HG03558 (cell line): ENCODE measurements at regions not wholly inside any gene's neighbourhood (a gene's known extent, or its start where the extent isn't known, plus 50 kb on each side); places are given as distances from the start of the nearest gene placed in this dataset.

Experiments
- ATAC-seq: cut with Tn5 transposase; IDR thresholded peaks from one replicate; pipeline ENCODE4 v1.9.1; 2021; ENCODE audit warnings: moderate number of reproducible peaks; ENCODE audit not compliant: unreplicated experiment; ENCODE audit errors: extremely low read depth

DNA sequence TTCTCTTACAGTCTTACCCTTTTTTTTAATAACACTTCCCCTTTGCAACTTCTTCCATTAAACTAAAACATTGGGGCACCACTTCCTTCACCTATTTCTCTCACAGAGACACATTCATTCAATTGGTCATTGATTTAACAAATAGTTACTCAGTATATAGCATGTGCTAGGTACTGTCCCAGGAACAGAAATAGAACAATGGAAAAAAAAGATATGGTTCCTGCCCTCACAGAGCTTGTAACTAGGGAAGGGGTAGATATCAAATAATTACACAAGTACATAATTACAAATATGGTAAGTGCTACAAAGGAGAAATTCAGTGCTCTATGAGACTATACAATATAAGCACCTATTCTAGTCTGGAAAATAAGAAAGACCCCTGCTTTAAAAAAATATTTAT is 165.5 kb upstream of the RBBP8 start:
- no peak for ATAC-seq

GRCh38 chr18:22773944-22774343 is 159.2 kb upstream of the RBBP8 start:
- no peak for ATAC-seq

GRCh38 chr18:22778996-22779395 is 154.1 kb upstream of the RBBP8 start:
- ATAC-seq = no peak

GRCh38 chr18:22783245-22783644 is 149.9 kb upstream of the RBBP8 start:
- no peak for ATAC-seq

DNA sequence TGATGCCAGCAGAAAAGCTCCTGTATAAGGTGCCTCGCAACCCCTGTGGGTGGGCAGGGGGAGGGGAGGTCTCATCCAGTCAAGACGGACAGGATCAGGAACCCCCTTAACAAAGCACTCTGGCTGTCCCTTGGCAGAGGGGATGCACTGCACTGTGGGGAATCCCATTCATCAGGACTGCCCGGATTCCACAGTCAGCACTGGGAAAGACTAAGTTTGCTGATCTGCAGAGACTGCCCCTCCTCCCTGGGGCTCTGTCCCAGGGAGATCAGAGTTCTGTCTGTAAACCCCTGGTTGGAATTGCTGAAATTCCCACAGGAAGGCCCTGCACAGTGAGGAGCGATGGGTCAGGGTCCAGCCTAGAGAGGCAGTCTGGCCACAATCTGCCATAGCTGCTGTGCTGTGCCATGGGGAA is 149.5 kb upstream of the RBBP8 start:
- ATAC-seq = no peak

GRCh38 chr18:22789052-22789451 is 144.1 kb upstream of the RBBP8 start:
- ATAC-seq = no peak

- no peak for ATAC-seq
Observed at GRCh38 chr18:22789600-22789999, 143.5 kb upstream of the RBBP8 start.

DNA sequence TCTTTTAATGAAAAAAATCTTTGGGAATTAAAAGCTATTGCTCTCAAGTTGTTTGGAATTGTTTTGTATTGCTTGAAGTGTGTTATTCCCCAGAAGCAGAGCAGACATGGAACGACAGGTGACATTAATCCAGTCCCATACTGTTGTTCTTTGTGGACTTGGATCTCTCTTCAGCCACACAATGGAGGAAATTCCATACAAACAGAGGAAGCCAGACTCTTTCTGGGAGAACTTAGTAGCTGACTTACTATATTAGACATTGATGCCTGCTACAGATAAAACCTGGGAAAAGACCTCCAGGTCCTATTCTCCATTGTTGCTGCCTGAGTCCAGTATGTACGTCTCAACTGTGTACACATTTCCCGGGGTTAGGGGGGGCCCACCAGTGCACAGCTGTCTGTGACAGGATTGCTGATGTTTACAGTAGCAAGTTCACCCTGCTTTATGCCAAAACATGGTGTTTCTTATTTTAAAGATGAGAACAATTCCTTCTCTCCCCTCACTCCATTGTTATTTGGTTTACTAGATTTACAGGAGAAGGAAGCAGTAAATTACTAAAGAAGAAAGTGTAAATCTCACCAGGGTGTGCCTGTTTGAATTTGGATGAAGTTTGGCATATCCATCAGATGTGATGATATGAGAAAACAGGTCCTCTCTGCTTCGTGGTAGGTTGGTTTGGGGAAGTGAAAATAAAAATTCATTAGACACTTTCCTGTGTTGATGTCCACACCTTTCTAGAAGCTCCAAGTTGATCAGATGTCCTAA is 142.4 kb upstream of the RBBP8 start:
- ATAC-seq = no peak

GRCh38 chr18:22791310-22791610 is 141.9 kb upstream of the RBBP8 start:
- no peak for ATAC-seq

DNA sequence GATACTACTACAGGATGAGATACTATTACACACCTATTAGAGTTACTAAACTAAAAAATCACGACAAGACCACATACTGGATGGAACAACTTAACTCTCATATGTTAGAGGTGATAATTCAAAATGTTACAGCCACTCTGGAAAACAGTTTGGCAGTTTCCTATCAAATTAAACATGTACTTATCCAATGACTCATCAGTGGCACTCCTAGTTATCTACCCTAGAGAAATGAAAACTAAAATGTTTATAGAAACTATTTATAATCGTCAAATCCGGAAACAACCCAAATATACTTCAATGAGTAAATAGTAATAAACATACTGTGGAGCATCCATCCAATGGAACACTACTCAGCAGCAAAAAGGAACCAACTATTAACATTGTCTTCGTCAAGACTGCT is 137.0 kb upstream of the RBBP8 start:
- ATAC-seq = no peak

GRCh38 chr18:22800551-22800951 is 132.6 kb upstream of the RBBP8 start:
- no peak for ATAC-seq

DNA sequence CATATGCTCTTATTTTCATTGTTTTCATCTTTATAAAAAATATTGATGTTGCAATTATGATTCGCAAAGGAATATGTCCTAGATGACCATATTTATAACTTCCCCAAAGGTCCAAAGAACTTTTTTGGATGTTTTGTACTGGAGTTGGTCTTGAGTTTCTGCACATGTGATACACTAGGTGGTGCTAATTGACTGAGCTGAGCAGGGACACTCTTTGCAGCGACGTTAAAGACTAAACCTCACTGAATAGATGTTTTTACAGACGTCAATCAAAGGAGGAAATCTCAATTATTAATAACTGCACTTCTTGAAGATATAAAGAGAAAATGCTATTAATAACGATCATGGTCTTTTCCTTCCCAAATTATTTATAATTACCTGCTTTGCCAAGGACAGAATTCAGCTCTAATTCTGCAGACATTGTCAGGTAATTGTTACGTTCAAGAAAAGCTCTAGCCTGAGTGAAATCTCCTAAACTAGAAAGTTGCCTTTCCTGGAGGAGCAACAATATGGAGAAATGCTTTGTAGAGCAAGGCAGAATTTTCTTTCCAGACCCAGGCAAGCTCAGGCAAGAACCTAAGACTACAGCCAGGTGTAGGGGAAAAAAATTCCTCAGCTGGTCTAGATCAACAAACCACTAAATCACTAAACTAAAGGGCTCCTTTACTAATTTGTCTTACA is 119.3 kb upstream of the RBBP8 start:
- ATAC-seq = no peak

DNA sequence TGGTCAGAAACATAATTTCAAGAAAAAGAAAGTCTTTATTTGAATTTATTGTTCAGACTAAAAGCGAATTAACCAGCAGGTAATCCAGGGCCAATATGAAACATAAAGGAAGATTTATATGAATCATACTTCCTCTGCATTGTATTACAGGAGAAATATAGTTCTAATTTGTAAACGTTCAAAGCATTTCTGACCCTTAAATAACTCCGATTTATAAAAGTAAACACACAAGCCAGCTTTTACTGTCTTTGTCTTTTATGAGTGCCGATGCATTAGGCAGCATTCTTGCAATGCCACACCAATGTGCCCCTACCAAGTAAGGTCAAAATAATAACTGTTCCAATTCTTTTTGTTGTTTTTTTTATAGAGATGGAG is 118.8 kb upstream of the RBBP8 start:
- no peak for ATAC-seq

DNA sequence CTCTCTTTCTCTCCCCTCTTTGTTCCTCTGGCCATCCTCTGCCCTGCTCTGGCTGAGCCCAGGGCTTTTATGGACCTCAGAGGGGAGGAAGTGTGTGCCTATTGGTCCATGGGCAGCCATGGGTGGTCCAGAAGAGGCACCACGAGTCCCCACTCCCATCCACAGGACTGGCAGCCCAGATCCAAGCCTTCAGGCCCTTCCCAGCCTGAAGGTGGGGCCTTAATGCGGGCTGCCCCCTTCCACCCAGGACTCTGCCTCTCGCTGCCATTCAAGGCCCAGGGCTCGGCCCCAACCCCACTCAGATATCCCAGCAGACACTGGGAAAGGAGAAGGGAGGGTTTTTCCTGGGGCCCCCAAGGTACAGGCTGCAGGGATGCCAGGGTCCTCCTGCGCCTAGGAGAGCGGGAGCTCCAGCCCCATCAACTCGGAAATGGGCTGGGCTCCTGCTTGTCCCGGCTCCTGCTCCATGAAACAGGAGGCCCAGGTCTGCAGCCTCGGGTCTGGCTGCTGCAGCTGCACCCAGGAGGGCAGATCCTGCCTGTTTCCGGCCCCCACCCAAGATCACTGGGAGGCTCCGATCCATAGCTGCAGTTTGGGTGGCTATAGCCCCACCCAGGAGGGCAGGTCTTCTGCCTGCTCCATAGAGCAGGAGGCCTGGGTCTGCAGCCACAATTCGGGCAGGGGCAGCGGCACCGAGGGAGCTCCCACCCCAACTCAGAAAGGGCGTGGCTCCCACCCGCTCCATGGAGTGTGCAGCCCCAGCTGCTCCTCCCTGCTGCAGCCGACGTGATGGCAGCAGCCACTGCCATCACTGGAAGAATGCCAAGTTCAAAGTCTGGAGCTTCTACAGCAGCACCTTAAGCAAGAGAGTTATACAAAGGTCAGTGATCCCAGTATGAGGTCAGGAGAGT is 116.6 kb upstream of the RBBP8 start:
- no peak for ATAC-seq

GRCh38 chr18:22817844-22818243 is 115.3 kb upstream of the RBBP8 start:
- ATAC-seq = no peak

DNA sequence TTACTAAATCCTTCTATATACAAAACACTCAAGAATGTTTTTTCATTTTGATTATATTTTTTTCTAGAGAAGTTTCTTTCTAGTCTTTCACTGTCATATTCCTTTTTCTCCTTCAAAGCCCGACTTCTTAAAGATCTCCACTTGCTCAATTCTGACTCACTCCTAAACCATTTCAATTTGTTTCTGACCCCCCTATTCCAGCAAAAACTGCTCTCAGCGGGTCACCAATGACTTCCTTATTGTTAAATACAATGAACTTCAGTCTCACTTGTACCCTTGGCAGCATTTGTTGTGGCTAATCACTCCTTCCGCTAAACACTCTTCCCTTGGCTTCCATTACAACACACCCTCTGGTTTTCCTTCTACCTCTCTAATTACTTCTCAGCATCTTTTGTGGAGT is 111.1 kb upstream of the RBBP8 start:
- no peak for ATAC-seq

GRCh38 chr18:22822841-22823508 is 110.2 kb upstream of the RBBP8 start:
- no peak for ATAC-seq

DNA sequence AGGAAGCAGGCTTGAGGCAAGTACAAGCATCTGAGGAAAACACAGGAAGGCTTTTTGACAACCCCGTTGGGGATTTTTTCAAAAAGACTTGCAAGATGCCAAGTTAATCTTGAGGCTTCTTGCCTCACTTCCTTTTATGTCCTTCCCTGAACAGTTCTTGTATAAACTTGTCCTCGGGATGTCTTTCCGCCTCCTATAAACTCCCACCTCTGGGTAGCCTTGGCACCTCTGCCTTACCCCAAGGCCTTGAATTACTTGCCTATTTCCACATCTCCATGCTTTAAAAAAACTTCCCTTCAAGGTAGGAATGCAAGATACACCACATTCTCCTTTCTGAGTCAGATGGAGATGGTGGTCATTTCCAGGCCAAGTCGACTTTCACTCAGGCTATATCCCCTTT is 106.4 kb upstream of the RBBP8 start:
- ATAC-seq = no peak

GRCh38 chr18:22827216-22827615 is 105.9 kb upstream of the RBBP8 start:
- no peak for ATAC-seq

GRCh38 chr18:22827741-22828140 is 105.4 kb upstream of the RBBP8 start:
- no peak for ATAC-seq

GRCh38 chr18:22828171-22828570 is 105.0 kb upstream of the RBBP8 start:
- no peak for ATAC-seq
